GM10248 (cell line): ENCODE measurements at regions not wholly inside any gene's neighbourhood (a gene's known extent, or its start where the extent isn't known, plus 50 kb on each side); places are given as distances from the start of the nearest gene placed in this dataset.

Source experiments
- CTCF ChIA-PET: fragments of 300-600 bp; sonication (Branson Sonifier 250); formaldehyde crosslinking; extraction: SDS; loops from one replicate; lab custom pipeline; 2021; ENCODE audit warnings: antibody characterized with exemption; lab: Yijun Ruan, JAX
- POLR2A ChIA-PET: fragments of 350-650 bp; sonication (Branson Sonifier 250); formaldehyde crosslinking; extraction: SDS; loops from one replicate; lab custom pipeline; 2020; ENCODE audit warnings: antibody characterized with exemption; lab: Yijun Ruan, JAX
- DNase-seq: peaks from one replicate; pipeline ENCODE4 v3.0.0; 2012; ENCODE audit errors: extremely low spot score
- TF ChIP-seq, protein P1 (sequence below): IDR thresholded peaks from 2 replicates; pipeline ENCODE4 v1.5.1; 2012; ENCODE audit warnings: mild to moderate bottlenecking, low read depth; ENCODE audit errors: extremely low read depth, missing control alignments, control extremely low read depth

DNA sequence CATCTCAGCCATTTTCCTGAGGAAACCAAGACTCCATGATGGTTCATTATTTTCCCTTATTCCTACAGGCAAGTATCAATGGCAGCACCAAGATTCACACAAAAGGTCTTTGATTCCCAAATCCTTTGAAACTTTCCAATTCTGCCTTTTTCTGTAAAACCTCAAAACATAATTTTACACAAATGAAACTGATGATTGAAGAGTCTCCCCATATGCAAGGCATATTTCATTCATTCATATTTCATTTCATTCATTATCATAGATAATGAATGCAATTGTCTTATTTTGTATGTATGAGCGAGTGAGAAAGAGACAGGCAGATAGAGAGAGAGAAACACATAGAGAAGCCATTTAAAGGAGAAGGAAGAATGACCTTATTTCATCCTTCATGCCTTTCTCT, 172.8 kb downstream of the BTG1 start:
- no peak for DNase-seq
- CTCF ChIA-PET, result no interaction called here
- TF ChIP-seq, protein P1, sequence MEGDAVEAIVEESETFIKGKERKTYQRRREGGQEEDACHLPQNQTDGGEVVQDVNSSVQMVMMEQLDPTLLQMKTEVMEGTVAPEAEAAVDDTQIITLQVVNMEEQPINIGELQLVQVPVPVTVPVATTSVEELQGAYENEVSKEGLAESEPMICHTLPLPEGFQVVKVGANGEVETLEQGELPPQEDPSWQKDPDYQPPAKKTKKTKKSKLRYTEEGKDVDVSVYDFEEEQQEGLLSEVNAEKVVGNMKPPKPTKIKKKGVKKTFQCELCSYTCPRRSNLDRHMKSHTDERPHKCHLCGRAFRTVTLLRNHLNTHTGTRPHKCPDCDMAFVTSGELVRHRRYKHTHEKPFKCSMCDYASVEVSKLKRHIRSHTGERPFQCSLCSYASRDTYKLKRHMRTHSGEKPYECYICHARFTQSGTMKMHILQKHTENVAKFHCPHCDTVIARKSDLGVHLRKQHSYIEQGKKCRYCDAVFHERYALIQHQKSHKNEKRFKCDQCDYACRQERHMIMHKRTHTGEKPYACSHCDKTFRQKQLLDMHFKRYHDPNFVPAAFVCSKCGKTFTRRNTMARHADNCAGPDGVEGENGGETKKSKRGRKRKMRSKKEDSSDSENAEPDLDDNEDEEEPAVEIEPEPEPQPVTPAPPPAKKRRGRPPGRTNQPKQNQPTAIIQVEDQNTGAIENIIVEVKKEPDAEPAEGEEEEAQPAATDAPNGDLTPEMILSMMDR, result no peak
- POLR2A ChIA-PET, result no interaction called here

- CTCF ChIA-PET, result interaction anchor here (1.3 to 2.2 kb wide), 3 partner anchors 11 to 18 kb away, joined by 3 to 15 read pairs (median 4); no protein-coding TSS in a partner anchor
- DNase-seq, result no peak
- POLR2A ChIA-PET, result no interaction called here
- TF ChIP-seq, protein P1, result no peak
Measured at GRCh38 chr12:91968777-91969171, 176.9 kb downstream of the BTG1 start.

DNA sequence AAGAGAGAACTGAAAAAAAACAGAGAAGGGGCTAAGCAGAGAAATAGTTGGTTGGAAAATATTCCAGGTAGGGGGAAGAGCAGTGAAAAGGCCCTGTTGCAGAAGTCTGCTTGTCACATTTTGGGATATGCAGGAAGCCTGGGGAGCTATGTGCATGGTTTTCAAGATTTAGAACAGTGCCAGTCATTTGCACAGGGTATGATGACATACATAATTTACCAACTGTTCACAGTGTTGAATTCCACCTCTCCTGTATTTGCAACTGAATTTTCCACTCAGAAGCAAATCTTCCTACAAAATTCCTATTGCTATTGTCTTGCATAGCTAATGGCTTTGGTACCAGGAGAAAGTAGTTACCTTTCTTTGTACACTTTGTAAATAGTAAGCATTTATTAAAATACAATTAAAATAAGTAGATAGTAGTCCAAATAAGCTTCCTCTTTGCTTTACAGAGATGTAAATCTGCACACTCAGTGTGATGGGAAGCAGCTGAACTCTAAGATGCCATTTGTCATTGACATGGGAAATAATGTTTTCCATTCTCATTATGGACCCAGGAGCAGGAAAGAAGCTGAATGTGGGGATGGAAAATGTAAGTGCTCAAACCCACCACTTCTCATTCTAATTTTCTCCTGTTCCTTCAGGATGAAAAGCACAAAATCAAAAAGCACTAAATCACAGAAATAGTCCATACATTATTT, 177.4 kb downstream of the BTG1 start:
- POLR2A ChIA-PET, result no interaction called here
- DNase-seq, result no peak
- CTCF ChIA-PET, result interaction anchor here (0.8 to 2.2 kb wide), 6 partner anchors 11 to 639 kb away, joined by 3 to 15 read pairs (median 4); no protein-coding TSS in a partner anchor
- TF ChIP-seq, protein P1, result no peak

DNA sequence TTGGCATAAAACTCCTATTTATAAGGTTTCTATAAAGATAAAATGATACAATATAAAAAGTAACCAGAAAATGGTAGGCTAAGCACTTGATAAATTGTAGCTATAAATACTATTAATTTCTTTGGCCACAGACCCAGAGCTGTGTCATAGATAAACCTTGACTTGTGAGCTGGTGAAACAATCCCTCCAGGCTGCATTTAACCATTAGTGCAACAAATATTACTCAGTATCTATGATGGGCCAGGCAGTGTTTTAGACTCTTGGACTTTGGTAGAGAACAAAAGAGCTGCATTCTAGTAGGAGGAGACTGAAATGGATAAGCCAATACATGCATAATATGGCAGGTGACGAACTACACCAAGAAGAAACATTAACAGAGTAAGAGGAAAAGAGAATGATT, 178.1 kb downstream of the BTG1 start:
- CTCF ChIA-PET, result interaction anchor here (0.8 to 2.2 kb wide), 8 partner anchors 10 to 640 kb away, joined by 3 to 15 read pairs (median 3); no protein-coding TSS in a partner anchor
- TF ChIP-seq, protein P1, result no peak
- DNase-seq, result no peak
- POLR2A ChIA-PET, result no interaction called here

GRCh38 chr12:91965781-91966180, 179.9 kb downstream of the BTG1 start:
- no peak for DNase-seq
- TF ChIP-seq, protein P1, result no peak
- POLR2A ChIA-PET, result no interaction called here
- CTCF ChIA-PET, result interaction anchor here (0.7 to 3.4 kb wide), 3 partner anchors 9 to 159 kb away, joined by 3 to 11 read pairs (median 3); no protein-coding TSS in a partner anchor

- POLR2A ChIA-PET, result no interaction called here
- TF ChIP-seq, protein P1, result no peak
- CTCF ChIA-PET, result interaction anchor here (3.4 kb wide), 1 partner anchor 11 kb away, joined by 11 read pairs; no protein-coding TSS in a partner anchor
- DNase-seq, result no peak
Measured at GRCh38 chr12:91964501-91964900, 181.1 kb downstream of the BTG1 start.
